Activated B cell treated with CpG ODN at 0.5 μM for 24 hours (primary cell): ENCODE measurements at regions not wholly inside any gene's neighbourhood (a gene's known extent, or its start where the extent isn't known, plus 50 kb on each side); places are given as distances from the start of the nearest gene placed in this dataset.

ENCODE experiments used
- ATAC-seq: fragments of 200-7000 bp; cut with Tn5 transposase; one replicate; pipeline ENCODE4 v1.10.0; 2021; ENCODE audit warnings: low read depth, mild to moderate bottlenecking, moderate library complexity
- CTCF ChIA-PET: fragments of 350-600 bp; sonication (Branson Sonifier 250); formaldehyde crosslinking; loops from one replicate; lab custom pipeline; 2021; ENCODE audit warnings: antibody characterized with exemption; lab: Charles Lee
- POLR2A ChIA-PET: fragments of 350-600 bp; sonication (Branson Sonifier 250); formaldehyde crosslinking; loops from one replicate; lab custom pipeline; 2021; ENCODE audit warnings: antibody characterized with exemption; lab: Charles Lee
- DNase-seq: peaks from one replicate; pipeline ENCODE4 v3.0.0; 2022
- H3K27ac Mint-ChIP-seq: one replicate; pipeline ENCODE4 v1.8.0; 2020; ENCODE audit warnings: mixed read lengths
- H3K27me3 Mint-ChIP-seq: one replicate; pipeline ENCODE4 v1.8.0; 2021; ENCODE audit warnings: mixed read lengths
- H3K36me3 Mint-ChIP-seq: one replicate; pipeline ENCODE4 v1.8.0; 2021; ENCODE audit warnings: low read depth, mixed read lengths
- H3K4me1 Mint-ChIP-seq: one replicate; pipeline ENCODE4 v1.8.0; 2021; ENCODE audit warnings: mixed read lengths
- H3K4me3 Mint-ChIP-seq: one replicate; pipeline ENCODE4 v1.8.0; 2020; ENCODE audit warnings: mild to moderate bottlenecking, mixed read lengths
- H3K9me3 Mint-ChIP-seq: one replicate; pipeline ENCODE4 v1.8.0; 2020; ENCODE audit warnings: mixed read lengths
- intact Hi-C: fragments of 100-400 bp; cut with micrococcal nuclease; formaldehyde crosslinking; loops from one replicate; pipeline ENCODE4 v1.15.1; 2024
- TF ChIP-seq, protein P1 (sequence below): fragments of 200-600 bp; IDR thresholded peaks from one replicate; pipeline ENCODE4 v1.8.0; 2022; ENCODE audit warnings: antibody characterized with exemption, mild to moderate bottlenecking

DNA sequence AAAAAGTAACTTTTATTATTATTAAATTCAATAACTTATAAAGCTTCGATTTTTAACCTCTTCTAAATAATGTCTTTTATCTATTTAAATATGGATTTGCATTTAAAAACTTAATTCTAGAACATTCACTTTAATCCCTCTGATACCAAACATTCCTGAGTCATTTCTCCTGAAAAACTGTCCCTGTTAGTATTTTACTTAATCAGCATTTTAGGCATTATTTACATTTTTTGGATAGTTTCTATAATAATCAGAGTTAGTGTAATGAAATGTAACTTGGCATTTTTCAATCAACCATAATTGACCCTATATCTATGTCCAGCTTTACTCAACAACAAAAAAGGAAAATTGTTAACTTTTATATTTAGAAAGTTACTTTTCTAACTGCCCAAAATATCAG lies 428.1 kb downstream of the PCDH17 start:
- intact Hi-C loops: no loop called here
- POLR2A ChIA-PET: no interaction called here
- H3K36me3 Mint-ChIP-seq: no peaks in the 10 kb centered on the region
- TF ChIP-seq, protein P1, sequence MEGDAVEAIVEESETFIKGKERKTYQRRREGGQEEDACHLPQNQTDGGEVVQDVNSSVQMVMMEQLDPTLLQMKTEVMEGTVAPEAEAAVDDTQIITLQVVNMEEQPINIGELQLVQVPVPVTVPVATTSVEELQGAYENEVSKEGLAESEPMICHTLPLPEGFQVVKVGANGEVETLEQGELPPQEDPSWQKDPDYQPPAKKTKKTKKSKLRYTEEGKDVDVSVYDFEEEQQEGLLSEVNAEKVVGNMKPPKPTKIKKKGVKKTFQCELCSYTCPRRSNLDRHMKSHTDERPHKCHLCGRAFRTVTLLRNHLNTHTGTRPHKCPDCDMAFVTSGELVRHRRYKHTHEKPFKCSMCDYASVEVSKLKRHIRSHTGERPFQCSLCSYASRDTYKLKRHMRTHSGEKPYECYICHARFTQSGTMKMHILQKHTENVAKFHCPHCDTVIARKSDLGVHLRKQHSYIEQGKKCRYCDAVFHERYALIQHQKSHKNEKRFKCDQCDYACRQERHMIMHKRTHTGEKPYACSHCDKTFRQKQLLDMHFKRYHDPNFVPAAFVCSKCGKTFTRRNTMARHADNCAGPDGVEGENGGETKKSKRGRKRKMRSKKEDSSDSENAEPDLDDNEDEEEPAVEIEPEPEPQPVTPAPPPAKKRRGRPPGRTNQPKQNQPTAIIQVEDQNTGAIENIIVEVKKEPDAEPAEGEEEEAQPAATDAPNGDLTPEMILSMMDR: no peak
- H3K4me3 Mint-ChIP-seq: no peak overlapping the region
- ATAC-seq (no peak), DNase-seq (no peak)
- CTCF ChIA-PET: no interaction called here
- no peaks in the 10 kb centered on the region for H3K27me3 Mint-ChIP-seq
- H3K9me3 Mint-ChIP-seq: no peaks in the 10 kb centered on the region
- H3K4me1 Mint-ChIP-seq: no peaks in the 10 kb centered on the region
- no peak overlapping the region for H3K27ac Mint-ChIP-seq

DNA sequence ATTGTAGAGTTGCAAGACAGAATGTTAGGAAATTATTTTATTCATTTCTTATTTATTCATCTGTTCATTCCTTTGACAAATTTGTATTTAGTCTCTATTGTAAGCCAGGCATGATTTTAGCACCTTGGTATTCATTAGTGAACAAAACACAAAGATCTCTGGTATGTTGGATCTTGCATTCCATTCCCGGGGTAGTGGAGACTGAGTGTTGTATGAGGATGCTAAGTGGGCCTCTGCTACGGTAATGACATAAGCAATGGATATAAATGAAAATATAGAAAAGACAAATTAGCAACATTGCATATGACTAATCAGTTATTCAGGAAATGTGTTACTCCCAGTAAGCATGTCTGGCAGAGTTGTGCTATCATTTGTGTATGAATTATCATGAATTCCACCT lies 449.3 kb downstream of the PCDH17 start:
- ATAC-seq (no peak), DNase-seq (no peak)
- ChIA-PET CTCF (no interaction called here), POLR2A (no interaction called here)
- Mint-ChIP-seq H3K9me3 (peaks cover 3% of the 10 kb centered on the region), H3K27ac (no peak overlapping the region), H3K4me1 (no peaks in the 10 kb centered on the region), H3K27me3 (no peaks in the 10 kb centered on the region), H3K4me3 (no peak overlapping the region), H3K36me3 (no peaks in the 10 kb centered on the region)
- intact Hi-C loops: no loop called here
- TF ChIP-seq, protein P1: no peak

DNA sequence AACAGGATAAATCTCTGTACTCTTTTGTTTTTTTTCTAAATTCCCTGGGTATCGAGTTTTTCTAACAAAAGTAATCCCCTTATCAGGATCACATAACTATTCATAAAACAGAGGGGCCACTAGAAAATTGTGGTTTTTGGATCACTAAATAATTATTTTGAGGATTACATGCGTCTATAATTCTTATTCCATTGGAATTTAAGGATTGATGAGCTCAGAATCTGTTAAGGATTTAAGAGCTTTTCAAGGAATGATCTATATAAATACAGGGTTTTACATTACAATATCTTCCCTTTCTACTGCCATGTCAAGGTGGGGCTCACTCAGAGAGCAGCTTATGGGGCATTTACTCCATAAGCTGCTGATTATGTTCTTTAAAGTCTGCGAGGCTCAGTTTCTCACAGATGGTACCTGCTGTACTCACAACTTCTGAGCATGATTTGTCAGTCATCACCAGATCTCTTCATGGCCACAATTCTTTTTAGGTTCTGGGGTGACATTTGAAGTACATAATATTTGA lies 449.8 kb downstream of the PCDH17 start:
- TF ChIP-seq, protein P1: no peak
- CTCF ChIA-PET: no interaction called here
- Mint-ChIP-seq H3K4me3 (no peak overlapping the region), H3K27me3 (no peaks in the 10 kb centered on the region), H3K4me1 (no peaks in the 10 kb centered on the region), H3K27ac (no peak overlapping the region), H3K9me3 (peaks cover 3% of the 10 kb centered on the region), H3K36me3 (no peaks in the 10 kb centered on the region)
- ATAC-seq (no peak), DNase-seq (no peak)
- intact Hi-C loops: no loop called here
- POLR2A ChIA-PET: no interaction called here

DNA sequence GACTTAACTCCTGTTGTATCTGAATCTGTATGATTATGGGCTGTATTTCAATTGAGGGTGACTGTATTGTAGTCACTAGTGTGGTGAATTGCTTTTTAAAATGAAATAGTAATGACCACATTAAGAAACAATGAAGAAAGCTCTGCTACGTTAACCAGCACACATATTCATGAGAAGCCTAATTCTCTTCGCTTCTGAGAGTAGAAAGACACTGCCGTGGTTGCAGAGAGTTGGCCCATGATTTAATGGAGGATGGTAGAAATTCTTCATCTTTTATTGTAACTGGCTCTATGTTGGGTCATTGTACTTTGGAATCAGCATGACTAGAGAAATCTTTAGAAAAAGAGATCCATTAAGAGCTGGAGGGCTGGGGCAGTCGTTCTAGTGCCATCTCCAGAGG lies 451.5 kb downstream of the PCDH17 start:
- H3K4me1 Mint-ChIP-seq: no peaks in the 10 kb centered on the region
- no peak overlapping the region for H3K4me3 Mint-ChIP-seq
- intact Hi-C loops: no loop called here
- ATAC-seq (no peak), DNase-seq (no peak)
- H3K9me3 Mint-ChIP-seq: peaks cover 3% of the 10 kb centered on the region
- TF ChIP-seq, protein P1: no peak
- no peaks in the 10 kb centered on the region for H3K27me3 Mint-ChIP-seq
- ChIA-PET CTCF (no interaction called here), POLR2A (no interaction called here)
- H3K36me3 Mint-ChIP-seq: no peaks in the 10 kb centered on the region
- H3K27ac Mint-ChIP-seq: no peak overlapping the region

DNA sequence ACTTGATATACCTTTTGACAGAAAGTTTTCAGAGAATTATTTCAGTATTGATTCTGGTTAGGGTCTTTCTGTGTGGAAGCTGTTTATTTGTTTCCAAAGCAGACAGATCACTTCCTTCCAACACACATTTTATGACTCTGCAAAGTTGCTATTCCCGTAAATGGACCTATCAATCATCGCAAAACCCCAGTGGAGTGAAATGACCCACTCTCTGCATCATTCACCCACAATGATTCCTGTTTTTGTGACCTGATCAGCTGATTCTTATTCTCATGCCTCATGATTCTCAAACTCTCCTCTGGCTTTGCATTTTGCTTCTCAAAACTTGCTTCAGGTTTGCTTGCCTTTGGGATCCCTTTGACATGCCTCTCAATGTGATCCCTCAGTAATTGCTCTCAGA lies 453.7 kb downstream of the PCDH17 start:
- ATAC-seq (no peak), DNase-seq (no peak)
- ChIA-PET CTCF (no interaction called here), POLR2A (no interaction called here)
- Mint-ChIP-seq H3K4me3 (no peak overlapping the region), H3K4me1 (no peaks in the 10 kb centered on the region), H3K36me3 (no peaks in the 10 kb centered on the region), H3K27ac (no peak overlapping the region), H3K27me3 (no peaks in the 10 kb centered on the region), H3K9me3 (peaks cover 3% of the 10 kb centered on the region)
- TF ChIP-seq, protein P1: no peak
- intact Hi-C loops: no loop called here
